GM08714 (cell line): ENCODE measurements at regions not wholly inside any gene's neighbourhood (a gene's known extent, or its start where the extent isn't known, plus 50 kb on each side); places are given as distances from the start of the nearest gene placed in this dataset.

Experiments
- H3K4me3 ChIP-seq: fragments of 200-500 bp; sonication (Bioruptor generic); 2 replicates; pipeline ENCODE4 v1.5.1; 2014; ENCODE audit warnings: mild to moderate bottlenecking, low read length, inconsistent platforms
- ZNF274 ChIP-seq: IDR thresholded peaks from 2 replicates; pipeline ENCODE4 v1.6.1; 2012; ENCODE audit warnings: mild to moderate bottlenecking, low read depth, low read length

DNA sequence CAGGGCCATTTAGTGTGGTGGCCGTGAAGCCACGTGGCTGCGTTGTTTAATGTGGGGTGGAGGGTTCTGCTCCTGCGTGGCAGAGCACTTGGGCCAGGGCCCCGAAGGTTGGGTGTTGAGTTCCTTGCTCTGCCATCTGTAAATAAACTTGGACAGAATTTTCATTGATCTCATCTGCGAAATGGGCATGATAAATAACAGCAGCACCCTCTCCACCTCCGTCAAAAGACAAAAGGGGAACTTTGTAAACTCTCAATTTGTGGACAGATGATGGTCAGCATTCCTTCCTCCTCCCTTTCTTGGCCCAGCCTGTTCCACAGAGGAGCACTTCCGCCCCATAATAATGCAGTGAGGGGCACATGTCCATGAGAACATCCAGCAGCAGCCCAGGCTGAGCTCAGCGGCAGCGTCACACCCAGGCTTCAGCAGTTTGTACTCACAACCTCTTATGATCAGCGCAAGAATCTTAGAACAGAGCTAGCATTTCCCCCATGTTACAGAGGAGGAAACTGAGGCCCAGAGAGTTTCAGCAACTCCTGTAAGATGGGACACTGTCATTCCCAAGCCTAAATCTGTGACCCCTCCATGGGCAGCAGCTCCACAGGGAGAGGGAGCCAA, 874.5 kb downstream of the BRD1 start:
- no peak overlapping the region for H3K4me3 ChIP-seq
- TF ChIP-seq ZNF274, result no peak

DNA sequence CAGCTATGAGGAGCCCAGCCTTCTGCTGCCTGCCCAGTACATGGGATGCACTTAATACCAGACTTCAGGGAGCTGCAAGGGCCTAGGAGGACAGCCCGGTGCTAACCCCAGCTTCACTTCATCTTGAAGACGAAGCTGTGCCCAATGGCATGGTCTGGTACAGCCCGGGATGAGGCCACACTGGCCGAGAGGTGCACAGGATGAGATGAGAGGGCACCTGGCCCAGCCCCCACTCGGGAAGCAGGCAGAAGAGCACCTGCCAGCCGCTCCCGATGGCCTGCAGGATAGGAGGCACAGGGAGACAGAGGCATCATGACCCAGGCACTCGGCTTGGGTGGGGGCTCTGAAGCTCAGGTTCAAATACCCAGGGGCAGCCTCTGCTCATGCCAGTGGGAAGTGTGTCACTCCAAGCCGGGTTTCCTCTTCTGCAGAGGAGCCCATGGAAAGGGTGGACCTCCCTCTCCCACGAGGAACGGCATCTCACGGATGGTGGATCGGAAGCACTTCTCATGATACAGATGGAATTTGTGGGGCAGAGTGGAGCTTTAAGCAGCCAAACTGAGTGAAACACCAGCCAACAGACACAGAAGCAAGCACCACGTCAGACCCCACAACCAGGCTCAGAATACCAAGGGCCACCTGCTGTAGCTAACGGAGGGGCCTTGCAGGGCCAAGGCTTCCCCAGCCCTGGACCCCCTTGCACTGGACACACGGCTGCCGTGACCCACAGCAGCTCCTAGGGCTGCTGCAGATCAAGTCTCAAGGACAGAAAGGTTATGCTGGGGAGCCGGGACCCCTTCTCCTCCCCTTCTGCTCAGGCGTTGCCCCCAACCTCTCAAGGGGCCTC, 875.2 kb downstream of the BRD1 start:
- no peak for TF ChIP-seq ZNF274
- H3K4me3 ChIP-seq, result no peak overlapping the region

DNA sequence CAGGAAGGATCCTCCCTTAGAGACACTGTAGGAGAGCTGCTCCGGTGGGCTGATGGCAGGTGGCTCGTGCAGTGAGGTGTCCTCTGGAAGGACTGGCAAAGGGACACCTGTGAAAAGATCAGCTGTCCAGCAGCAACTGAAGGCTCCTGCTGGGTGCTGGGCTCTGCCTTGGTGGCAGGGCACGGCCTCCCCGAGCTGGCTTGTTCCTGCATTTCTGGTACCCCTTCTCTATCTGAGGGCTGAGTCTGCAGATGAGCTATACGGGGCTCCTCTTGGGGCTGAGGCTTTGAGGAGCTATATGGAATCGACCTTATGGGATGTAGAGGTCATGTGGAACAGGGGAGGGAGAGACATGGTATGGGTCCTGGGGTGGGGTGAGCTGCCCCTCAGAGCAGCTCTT, 875.8 kb downstream of the BRD1 start:
- TF ChIP-seq ZNF274, result no peak
- H3K4me3 ChIP-seq, result no peak overlapping the region

DNA sequence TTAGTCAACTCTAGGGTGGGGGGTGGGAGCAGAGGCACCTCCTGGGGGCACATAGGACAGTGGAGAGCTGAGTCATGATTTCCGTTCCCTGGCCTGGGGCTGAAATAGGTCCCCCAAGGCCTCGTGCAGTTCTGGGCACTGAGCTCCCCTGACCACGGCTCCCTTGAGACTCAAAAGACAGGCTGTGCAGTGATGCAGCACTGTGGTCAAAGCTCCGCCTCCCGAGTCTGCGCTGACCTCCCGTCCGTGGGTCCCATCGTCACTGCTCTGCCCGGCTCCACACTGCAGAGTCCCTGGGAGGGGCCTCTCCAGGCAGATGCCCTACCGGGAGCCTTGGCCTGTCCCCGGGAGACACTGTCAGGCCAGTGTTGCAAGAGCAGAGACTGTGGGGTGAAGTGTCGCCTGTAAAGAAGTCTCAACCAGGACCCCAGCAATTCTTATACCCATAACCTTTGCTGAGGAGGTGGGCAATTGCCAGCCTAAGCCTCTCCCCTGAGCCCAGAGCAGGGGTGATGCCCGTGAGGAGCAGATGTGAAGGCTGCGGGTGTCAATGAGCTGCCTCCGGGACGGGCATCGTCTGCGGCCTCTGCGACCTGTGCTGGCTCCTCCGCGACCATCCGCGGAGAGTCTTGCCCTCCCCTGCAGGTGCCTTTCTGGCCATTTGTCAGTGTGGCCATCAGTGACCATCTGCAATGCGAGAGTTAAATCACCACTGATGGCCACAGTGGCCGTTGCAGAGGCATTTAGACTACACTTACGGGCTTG, 877.3 kb downstream of the BRD1 start:
- H3K4me3 ChIP-seq, result no peak overlapping the region
- no peak for TF ChIP-seq ZNF274

DNA sequence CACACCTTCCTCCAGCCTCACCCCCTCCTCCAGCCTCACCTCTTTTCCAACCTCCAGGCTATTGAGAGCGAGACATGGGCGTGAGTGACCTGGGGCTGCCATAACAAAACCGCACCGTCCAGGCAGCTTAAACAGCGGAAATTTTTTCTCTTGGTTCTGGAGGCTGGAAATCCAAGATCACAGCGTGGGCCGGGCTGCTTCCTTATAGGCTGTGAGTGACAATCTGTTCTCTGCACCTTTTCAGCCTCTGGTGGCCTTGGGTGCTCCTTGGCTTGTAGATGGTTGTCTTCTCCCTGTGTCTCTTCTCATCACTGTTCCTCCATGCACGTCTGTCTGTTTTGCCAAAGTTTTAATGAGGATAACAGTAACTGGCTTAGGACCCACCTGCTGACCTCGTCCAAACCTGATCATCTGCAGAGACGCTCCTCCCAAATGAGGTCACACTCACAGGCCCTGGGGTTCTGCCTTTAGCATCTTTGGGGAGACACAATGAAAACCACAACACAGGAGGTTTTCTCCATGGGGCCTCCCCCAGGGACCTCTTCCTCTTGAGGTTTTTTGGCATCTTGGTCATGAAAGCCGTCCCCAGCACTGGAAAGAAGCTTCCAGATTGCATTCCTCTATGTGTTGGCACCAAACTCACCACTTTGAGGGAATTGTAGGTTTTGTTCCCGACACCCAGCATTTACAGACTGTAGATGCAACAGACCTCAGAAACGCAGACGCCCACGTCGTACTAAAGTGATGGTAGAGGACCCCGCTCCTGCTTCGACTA, 878.1 kb downstream of the BRD1 start:
- no peak overlapping the region for H3K4me3 ChIP-seq
- no peak for TF ChIP-seq ZNF274

DNA sequence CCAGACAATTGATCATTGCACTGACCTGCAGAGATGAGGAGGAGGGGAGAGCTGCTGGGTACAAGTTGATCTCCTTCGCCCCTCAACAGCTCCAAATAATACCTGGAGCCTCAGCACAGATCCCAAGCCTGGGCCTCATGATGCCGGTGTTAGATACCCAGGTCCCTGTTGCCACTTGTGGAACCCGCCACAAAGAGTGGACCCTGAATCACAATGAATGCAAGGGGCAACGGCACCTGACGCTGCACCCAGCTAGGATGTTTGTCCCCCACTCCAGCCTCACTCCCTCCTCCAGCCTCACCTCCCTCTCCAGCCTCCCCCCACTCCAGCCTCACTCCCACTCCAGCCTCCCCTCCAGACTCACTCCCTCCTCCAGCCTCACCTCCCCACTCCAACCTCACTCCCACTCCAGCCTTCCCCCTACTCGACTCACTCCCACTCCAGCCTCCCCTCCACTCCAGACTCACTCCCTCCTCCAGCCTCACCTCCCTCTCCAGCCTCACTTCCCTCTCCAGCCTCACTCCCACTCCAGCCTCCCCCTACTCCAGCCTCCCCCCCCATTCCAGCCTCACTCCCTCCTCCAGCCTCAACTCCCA, 879.0 kb downstream of the BRD1 start:
- H3K4me3 ChIP-seq, result no peak overlapping the region
- no peak for TF ChIP-seq ZNF274

DNA sequence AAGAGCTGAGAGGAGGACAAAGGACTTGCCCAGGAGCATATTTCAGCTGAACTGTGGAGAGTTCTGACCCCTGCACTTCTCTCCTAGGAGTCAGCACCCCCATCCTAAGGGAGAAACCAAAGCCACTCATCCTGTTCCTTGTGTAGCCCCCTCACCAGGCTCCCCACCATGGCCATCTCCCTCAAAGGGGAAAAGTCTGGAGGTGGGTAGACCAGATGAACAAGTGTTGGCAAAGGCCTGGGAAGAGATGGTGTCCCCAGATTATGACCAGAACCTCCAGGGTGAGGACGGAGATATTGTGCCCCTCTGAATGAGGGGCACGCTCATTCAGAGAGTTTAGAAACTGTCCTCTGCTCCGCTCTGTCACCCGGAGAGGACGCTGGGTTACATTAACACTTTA, 880.0 kb downstream of the BRD1 start:
- H3K4me3 ChIP-seq, result no peak overlapping the region
- TF ChIP-seq ZNF274, result no peak

DNA sequence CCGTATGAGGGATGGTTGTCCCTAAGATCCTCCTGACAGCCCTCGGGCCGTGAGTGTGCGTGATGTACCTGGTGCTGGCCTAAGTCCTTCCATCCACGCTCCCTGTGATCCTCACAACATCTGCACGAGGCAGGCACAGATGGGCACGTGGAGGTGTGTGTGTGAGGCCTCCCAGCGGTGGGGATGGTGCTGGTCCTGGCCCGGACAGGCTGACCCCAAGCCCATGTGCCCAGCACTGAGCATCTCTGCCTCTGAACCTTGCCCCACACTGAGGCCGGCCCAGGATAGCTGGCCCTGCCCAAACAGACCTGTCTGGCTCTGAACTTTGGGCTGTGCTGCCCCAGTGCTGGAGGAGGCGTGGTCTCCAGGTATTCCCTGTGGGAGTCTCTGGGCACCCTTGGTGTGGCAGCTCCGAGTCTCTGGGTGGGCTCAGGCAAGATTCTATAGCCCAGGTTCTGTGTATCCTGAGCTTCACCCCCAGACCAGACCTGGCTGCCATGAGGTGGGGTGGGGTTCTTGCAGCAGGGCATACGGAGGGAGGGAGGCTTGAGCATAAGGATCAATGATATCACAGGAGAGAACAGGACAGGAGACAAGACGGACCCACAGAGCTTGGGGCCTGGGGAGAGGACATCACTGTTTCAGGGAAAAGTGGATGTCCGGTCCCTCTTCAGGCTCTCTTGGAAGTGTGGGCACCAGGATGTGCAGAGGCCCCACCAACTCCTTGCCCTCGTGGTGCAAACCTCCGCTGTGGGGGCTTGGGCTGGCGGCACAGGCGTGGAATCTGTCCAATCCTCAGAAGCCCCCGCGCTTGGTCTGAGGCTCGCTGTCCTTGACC, 881.8 kb downstream of the BRD1 start:
- H3K4me3 ChIP-seq, result no peak overlapping the region
- no peak for TF ChIP-seq ZNF274

DNA sequence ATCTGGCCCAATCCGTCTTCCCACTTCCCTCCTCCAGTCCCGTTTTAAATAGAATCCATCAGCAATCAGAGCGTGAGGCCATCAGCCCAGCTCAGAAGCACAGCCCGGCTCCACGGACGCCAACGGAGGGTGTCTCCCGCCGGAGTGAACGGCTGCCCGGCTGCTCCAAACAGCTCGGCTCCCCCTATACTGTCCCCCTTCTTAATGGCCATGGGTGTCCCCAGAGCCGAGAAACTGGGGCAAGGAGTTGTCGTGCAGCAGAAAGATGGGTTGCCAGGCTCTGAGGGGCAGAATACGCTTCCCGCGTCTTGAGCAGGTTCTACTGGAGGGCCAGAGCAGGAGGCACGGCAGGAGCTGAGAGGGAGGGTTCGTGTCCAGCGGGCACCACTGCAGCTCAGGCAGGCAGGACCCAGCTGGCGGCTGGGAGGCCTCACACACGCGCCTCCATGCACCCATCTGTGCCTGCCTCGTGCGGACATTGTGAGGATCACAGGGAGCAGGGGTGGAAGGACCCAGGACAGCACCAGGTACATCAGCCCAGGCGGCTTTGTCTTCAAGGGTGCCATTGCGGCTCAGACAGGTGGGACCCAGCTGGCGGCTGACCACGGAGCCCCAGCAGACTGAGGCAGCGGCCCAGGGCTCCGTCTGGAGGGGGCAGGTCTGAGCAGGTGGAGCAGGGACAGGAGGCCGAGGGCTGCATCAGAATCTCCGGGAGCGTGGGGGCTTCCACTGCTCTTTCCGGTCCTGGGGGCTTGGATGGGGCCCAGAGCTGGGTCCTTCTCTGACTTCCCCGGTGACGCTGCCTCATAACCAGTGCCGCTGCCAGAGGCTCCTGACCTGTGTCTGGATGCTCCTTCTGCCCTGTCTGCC, 882.7 kb downstream of the BRD1 start:
- no peak overlapping the region for H3K4me3 ChIP-seq
- TF ChIP-seq ZNF274, result no peak

DNA sequence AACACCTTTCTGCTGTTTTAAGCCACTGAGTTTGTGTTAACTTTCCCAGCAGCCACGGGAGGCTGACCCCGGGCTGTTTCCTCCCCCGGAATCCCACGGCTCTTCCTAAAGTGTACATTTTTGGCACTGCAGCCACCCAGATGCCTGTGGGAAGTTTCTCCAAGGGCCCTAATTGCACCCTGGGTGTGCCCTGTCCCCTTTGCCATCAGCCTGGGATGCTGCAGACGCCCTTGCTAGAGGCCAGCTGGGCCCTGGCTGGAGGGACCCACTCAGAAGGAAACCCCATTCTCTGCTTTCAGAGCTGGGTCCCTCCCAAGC, 883.3 kb downstream of the BRD1 start:
- TF ChIP-seq ZNF274, result no peak
- no peak overlapping the region for H3K4me3 ChIP-seq

DNA sequence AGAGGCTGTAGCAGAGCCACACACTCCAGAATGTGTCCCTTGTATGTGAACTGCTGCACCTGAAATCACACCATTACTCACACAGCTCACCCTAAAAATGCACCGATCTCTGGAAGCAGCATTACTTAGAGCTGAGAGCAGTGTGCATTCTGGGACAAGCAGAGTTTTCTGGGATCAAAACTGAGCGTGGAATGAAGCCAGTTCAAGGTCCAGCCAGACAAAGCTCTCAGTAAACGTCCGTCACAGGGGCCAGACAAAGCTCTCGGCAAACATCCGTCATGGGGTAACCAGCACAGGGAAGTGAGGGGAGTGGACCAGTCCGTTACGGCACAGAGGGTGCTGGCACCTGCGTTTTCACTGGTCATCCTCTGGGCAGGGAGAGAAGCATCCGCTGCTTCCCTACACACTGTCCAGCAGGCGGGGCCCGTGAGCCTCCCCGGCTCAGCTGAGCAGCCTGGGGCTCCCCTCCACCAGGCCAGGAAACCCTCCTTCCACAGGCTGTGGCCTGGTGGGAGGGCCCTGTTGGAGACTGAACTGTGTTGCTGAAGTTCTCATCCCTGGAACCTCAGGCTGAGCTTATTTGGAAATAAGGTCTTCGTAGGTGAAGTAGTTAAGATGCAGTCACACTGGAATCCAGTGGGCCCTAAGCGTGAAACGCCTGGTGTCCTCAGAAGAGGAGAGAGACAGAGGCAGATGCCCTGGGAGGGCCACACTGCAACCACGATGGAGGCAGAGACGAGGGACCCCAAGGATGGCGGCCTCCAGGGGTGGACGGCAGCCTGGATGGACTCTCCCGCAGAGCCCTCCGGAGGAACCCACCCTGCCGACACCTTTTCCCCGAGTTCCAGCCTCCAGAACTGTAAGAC, 883.9 kb downstream of the BRD1 start:
- TF ChIP-seq ZNF274, result no peak
- no peak overlapping the region for H3K4me3 ChIP-seq
